Neural cell (in vitro differentiated cells): ENCODE measurements at regions not wholly inside any gene's neighbourhood (a gene's known extent, or its start where the extent isn't known, plus 50 kb on each side); places are given as distances from the start of the nearest gene placed in this dataset.
"Not testable (repeated sequence)": the region's sequence is repeated elsewhere in the genome, so short reads cannot be mapped to it uniquely, and the experiment has no call there.

Source experiments
- H2AFZ ChIP-seq: fragments of 200-600, 300-800 bp; sonication (generic), shearing (Covaris generic); 2 replicates; pipeline ENCODE4 v1.6.0; 2014; ENCODE audit warnings: low read depth, mild to moderate bottlenecking, antibody characterized with exemption, low read length, moderate library complexity
- H3F3A ChIP-seq: fragments of 200-600 bp; shearing (Covaris generic); 2 replicates; pipeline ENCODE4 v1.6.1; 2016; ENCODE audit warnings: mild to moderate bottlenecking, moderate library complexity, mixed read lengths, antibody characterized with exemption, low read length; ENCODE audit not compliant: insufficient read depth, poor library complexity, severe bottlenecking
- H3K27ac ChIP-seq: fragments of 200-600, 300-800 bp; sonication (generic), shearing (Covaris generic); 2 replicates; pipeline ENCODE4 v1.5.1; 2014; ENCODE audit warnings: mild to moderate bottlenecking, low read length, moderate library complexity
- H3K27me3 ChIP-seq: fragments of 300-800, 200-600 bp; sonication (generic), shearing (Covaris generic); 2 replicates; pipeline ENCODE4 v1.6.0; 2014; ENCODE audit warnings: mild to moderate bottlenecking, low read depth, low read length, moderate library complexity; ENCODE audit not compliant: insufficient read depth
- H3K36me3 ChIP-seq: fragments of 300-800, 200-600 bp; sonication (generic), shearing (Covaris generic); 2 replicates; pipeline ENCODE4 v1.5.1; 2014; ENCODE audit warnings: mild to moderate bottlenecking, antibody characterized with exemption, low read length, moderate library complexity; ENCODE audit not compliant: insufficient read depth
- H3K4me2 ChIP-seq: fragments of 300-800, 200-600 bp; sonication (generic), shearing (Covaris generic); 2 replicates; pipeline ENCODE4 v1.6.0; 2014; ENCODE audit warnings: mild to moderate bottlenecking, low read length
- H3K4me3 ChIP-seq: fragments of 300-800, 200-600 bp; sonication (generic), shearing (Covaris generic); 2 replicates; pipeline ENCODE4 v1.5.1; 2014; ENCODE audit warnings: mild to moderate bottlenecking, low read length, moderate library complexity
- H3K79me2 ChIP-seq: fragments of 200-600 bp; shearing (Covaris generic); replicated peaks from 2 replicates; pipeline ENCODE4 v1.6.0; 2014; ENCODE audit warnings: mild to moderate bottlenecking, low read length, moderate library complexity; ENCODE audit not compliant: insufficient read depth
- H3K9ac ChIP-seq: fragments of 300-800, 200-600 bp; sonication (generic), shearing (Covaris generic); 2 replicates; pipeline ENCODE4 v1.6.1; 2016; ENCODE audit warnings: mild to moderate bottlenecking, low read length, mixed read lengths
- H3K9me2 ChIP-seq: fragments of 200-600 bp; shearing (Covaris generic); 2 replicates; pipeline ENCODE4 v1.6.1; 2016; ENCODE audit warnings: mild to moderate bottlenecking, low read length, mixed read lengths; ENCODE audit not compliant: insufficient read depth
- H3K9me3 ChIP-seq: fragments of 200-600, 300-800 bp; sonication (generic), shearing (Covaris generic); 2 replicates; pipeline ENCODE4 v1.6.1; 2016; ENCODE audit warnings: mild to moderate bottlenecking, mixed run types, low read length, moderate library complexity, mixed read lengths
- H4K20me1 ChIP-seq: fragments of 200-600 bp; shearing (Covaris generic); 2 replicates; pipeline ENCODE4 v1.6.1; 2016; ENCODE audit warnings: mild to moderate bottlenecking, mixed run types; ENCODE audit not compliant: insufficient read depth
- CTCF ChIP-seq: fragments of 450-650 bp; IDR thresholded peaks from 2 replicates; pipeline ENCODE4 v1.5.1; 2014; ENCODE audit warnings: antibody characterized with exemption, mild to moderate bottlenecking, moderate library complexity; ENCODE audit not compliant: poor library complexity, severe bottlenecking
- EP300 ChIP-seq: fragments of 450-650 bp; conservative IDR thresholded peaks from 2 replicates; pipeline ENCODE4 v1.6.1; 2014; ENCODE audit warnings: antibody characterized with exemption, mild to moderate bottlenecking, moderate library complexity; ENCODE audit not compliant: poor library complexity, severe bottlenecking
- EZH2 ChIP-seq: fragments of 200-600, 300-800 bp; shearing (Covaris generic), sonication (generic); IDR thresholded peaks from 2 replicates; pipeline ENCODE4 v1.6.1; 2014; ENCODE audit warnings: antibody characterized with exemption, low read length, borderline replicate concordance, mild to moderate bottlenecking; ENCODE audit not compliant: insufficient read depth, poor library complexity, severe bottlenecking
- MXI1 ChIP-seq: fragments of 450-650 bp; conservative IDR thresholded peaks from 2 replicates; pipeline ENCODE4 v1.6.1; 2014; ENCODE audit warnings: antibody characterized with exemption, mild to moderate bottlenecking; ENCODE audit not compliant: poor library complexity, severe bottlenecking
- POLR2AphosphoS5 ChIP-seq: IDR thresholded peaks from 2 replicates; pipeline ENCODE4 v1.6.1; 2012
- RAD21 ChIP-seq: fragments of 450-650 bp; conservative IDR thresholded peaks from 2 replicates; pipeline ENCODE4 v1.6.1; 2014; ENCODE audit warnings: antibody characterized with exemption, mild to moderate bottlenecking, moderate library complexity
- REST ChIP-seq: IDR thresholded peaks from 2 replicates; pipeline ENCODE4 v1.6.1; 2012; ENCODE audit warnings: borderline replicate concordance
- SMC3 ChIP-seq: fragments of 450-650 bp; conservative IDR thresholded peaks from 2 replicates; pipeline ENCODE4 v1.6.1; 2014; ENCODE audit warnings: antibody characterized with exemption, mild to moderate bottlenecking, moderate library complexity; ENCODE audit not compliant: poor library complexity
- TAF1 ChIP-seq: IDR thresholded peaks from 2 replicates; pipeline ENCODE4 v1.6.1; 2012; ENCODE audit warnings: low read depth

- Histone ChIP-seq H3K4me2 (no peak overlapping the region), H3F3A (no peaks in the 10 kb centered on the region), H3K9ac (no peak overlapping the region), H3K36me3 (no peaks in the 10 kb centered on the region), H3K4me3 (no peak overlapping the region), H3K9me3 (no peaks in the 10 kb centered on the region), H3K9me2 (no peaks in the 10 kb centered on the region), H3K79me2 (no peaks in the 10 kb centered on the region), H3K27me3 (no peaks in the 10 kb centered on the region), H4K20me1 (no peaks in the 10 kb centered on the region), H2AFZ (no peak overlapping the region), H3K27ac (no peak overlapping the region)
- TF ChIP-seq CTCF, result no peak
- no peak for TF ChIP-seq RAD21
- TF ChIP-seq SMC3, result no peak
- no peak for TF ChIP-seq REST
- TF ChIP-seq EP300, result no peak
- TF ChIP-seq EZH2, result no peak
- no peak for TF ChIP-seq POLR2AphosphoS5
- no peak for TF ChIP-seq MXI1
- TF ChIP-seq TAF1, result no peak
These were observed 162.5 kb downstream of the NUFIP1 start for GRCh38 chr13:44826591-44827350.

GRCh38 chr13:44825953-44826352 is 163.3 kb downstream of the NUFIP1 start:
- Histone ChIP-seq H3K4me3 (no peak overlapping the region), H3K9ac (no peak overlapping the region), H3K36me3 (no peaks in the 10 kb centered on the region), H3K79me2 (no peaks in the 10 kb centered on the region), H3K9me3 (no peaks in the 10 kb centered on the region), H3K27me3 (no peaks in the 10 kb centered on the region), H3F3A (no peaks in the 10 kb centered on the region), H4K20me1 (no peaks in the 10 kb centered on the region), H3K4me2 (no peak overlapping the region), H3K27ac (no peak overlapping the region), H3K9me2 (no peaks in the 10 kb centered on the region), H2AFZ (no peak overlapping the region)
- TF ChIP-seq SMC3 (no peak), MXI1 (no peak), CTCF (no peak), EZH2 (no peak), EP300 (no peak), RAD21 (no peak), POLR2AphosphoS5 (no peak), TAF1 (no peak), REST (no peak)

GRCh38 chr13:44823555-44823954 is 165.7 kb downstream of the NUFIP1 start:
- H3K27me3 ChIP-seq, H3K4me3 ChIP-seq, H3K27ac ChIP-seq, H3K9me2 ChIP-seq, H3K36me3 ChIP-seq, H3K9ac ChIP-seq, H3F3A ChIP-seq, H3K4me2 ChIP-seq, H2AFZ ChIP-seq, H3K79me2 ChIP-seq, H4K20me1 ChIP-seq, H3K9me3 ChIP-seq: not testable (repeated sequence)
